Fibroblast of lung (primary cell): ENCODE measurements at regions not wholly inside any gene's neighbourhood (a gene's known extent, or its start where the extent isn't known, plus 50 kb on each side); places are given as distances from the start of the nearest gene placed in this dataset.

Experiments used
- EZH2 ChIP-seq: IDR thresholded peaks from 2 replicates; pipeline ENCODE4 v1.5.1; 2012; ENCODE audit warnings: low read length, control low read depth, mild to moderate bottlenecking; ENCODE audit errors: missing control alignments
- TF ChIP-seq, protein P1 (sequence below), 2 donors: IDR thresholded peaks in 1 of 2; conservative IDR thresholded peaks in 1 of 2; 1 replicate in 1 of 2; 2 replicates in 1 of 2; pipeline ENCODE4 v1.5.1; 2011 to 2012; ENCODE audit warnings: low read length in 2 of 2, control low read depth in 1 of 2, inconsistent platforms in 1 of 2, low read depth in 1 of 2, mild to moderate bottlenecking in 1 of 2

DNA sequence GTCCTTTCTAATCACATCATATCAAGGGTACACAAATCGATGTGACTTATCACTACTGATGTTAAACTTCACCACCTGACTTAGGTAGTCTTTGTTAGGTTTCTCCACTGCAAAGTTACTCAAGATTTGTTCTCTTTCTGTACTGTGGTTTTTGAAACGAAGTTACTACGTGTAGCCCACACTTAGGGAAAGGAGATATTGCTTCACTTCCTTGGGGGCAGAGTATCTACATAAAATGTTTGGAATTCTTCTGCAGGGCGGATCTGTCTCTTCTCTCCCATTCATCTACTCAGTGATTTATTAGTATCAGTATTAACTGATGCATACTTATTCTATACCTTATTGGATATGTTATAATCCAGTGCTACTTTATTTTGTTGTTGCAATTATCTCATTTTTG, 403.6 kb upstream of the MON1B start:
- TF ChIP-seq, protein P1, sequence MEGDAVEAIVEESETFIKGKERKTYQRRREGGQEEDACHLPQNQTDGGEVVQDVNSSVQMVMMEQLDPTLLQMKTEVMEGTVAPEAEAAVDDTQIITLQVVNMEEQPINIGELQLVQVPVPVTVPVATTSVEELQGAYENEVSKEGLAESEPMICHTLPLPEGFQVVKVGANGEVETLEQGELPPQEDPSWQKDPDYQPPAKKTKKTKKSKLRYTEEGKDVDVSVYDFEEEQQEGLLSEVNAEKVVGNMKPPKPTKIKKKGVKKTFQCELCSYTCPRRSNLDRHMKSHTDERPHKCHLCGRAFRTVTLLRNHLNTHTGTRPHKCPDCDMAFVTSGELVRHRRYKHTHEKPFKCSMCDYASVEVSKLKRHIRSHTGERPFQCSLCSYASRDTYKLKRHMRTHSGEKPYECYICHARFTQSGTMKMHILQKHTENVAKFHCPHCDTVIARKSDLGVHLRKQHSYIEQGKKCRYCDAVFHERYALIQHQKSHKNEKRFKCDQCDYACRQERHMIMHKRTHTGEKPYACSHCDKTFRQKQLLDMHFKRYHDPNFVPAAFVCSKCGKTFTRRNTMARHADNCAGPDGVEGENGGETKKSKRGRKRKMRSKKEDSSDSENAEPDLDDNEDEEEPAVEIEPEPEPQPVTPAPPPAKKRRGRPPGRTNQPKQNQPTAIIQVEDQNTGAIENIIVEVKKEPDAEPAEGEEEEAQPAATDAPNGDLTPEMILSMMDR (conservative IDR thresholded peaks at IDR 0.05 in 1 of 2, IDR thresholded peaks at IDR 0.05 in 1 of 2; ENCODE audit: low read depth in 1 of 2, low read length in 2 of 2): no peak
- TF ChIP-seq EZH2: no peak
